NT2/D1 (cell line): ENCODE measurements at regions not wholly inside any gene's neighbourhood (a gene's known extent, or its start where the extent isn't known, plus 50 kb on each side); places are given as distances from the start of the nearest gene placed in this dataset.

ENCODE experiments used
- DNase-seq: peaks from one replicate; pipeline ENCODE4 v3.0.0-alpha.2; 2011; ENCODE audit warnings: low read depth, low spot score
- H3K27me3 ChIP-seq: 2 replicates; pipeline ENCODE4 v1.6.0; 2011; ENCODE audit warnings: mild to moderate bottlenecking; ENCODE audit not compliant: insufficient read length, insufficient read depth
- H3K36me3 ChIP-seq: 2 replicates; pipeline ENCODE4 v1.6.1; 2011; ENCODE audit warnings: mild to moderate bottlenecking, low read length, mixed read lengths; ENCODE audit not compliant: insufficient read depth, insufficient read length
- H3K4me1 ChIP-seq: 2 replicates; pipeline ENCODE4 v1.5.1; 2011; ENCODE audit not compliant: insufficient read depth, insufficient read length
- H3K4me3 ChIP-seq: 2 replicates; pipeline ENCODE4 v1.5.1; 2011; ENCODE audit warnings: low read depth; ENCODE audit not compliant: insufficient read length
- H3K9ac ChIP-seq: 2 replicates; pipeline ENCODE4 v1.6.0; 2011; ENCODE audit warnings: low read depth; ENCODE audit not compliant: insufficient read length
- H3K9me3 ChIP-seq: 2 replicates; pipeline ENCODE4 v1.5.1; 2011; ENCODE audit warnings: mild to moderate bottlenecking, low read length; ENCODE audit not compliant: insufficient read depth
- SUZ12 ChIP-seq: IDR thresholded peaks from 2 replicates; pipeline ENCODE4 v1.6.1; 2011; ENCODE audit not compliant: insufficient read length, insufficient read depth; ENCODE audit errors: extremely low read depth
- YY1 ChIP-seq: IDR thresholded peaks from 2 replicates; pipeline ENCODE4 v1.6.1; 2011; ENCODE audit not compliant: insufficient read length, insufficient read depth
- ZNF274 ChIP-seq: IDR thresholded peaks from 2 replicates; pipeline ENCODE4 v1.6.1; 2011; ENCODE audit warnings: mild to moderate bottlenecking, low read depth, low read length

DNA sequence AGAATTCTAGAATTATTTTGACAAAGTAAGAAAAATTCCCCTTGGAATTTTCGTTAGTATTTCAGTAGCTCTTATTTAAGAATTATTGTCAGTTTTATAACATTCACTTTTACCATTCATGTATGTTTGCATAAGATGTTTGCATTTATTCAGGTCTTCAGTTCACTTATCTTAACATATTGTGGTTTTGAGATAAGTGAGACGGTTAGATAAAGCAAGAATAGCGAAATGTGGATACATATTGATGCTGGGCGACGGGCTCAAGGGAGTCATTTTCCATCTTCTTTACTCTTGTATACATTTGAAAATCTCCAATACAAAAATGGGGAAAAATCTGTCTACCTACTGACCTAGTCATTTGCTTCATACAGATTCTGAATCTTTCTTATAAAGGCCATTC, 156.7 kb upstream of the HDAC4 start:
- H3K4me3 ChIP-seq: no peak overlapping the region
- H3K9ac ChIP-seq: no peak overlapping the region
- DNase-seq: no peak
- no peaks in the 10 kb centered on the region for H3K9me3 ChIP-seq
- H3K27me3 ChIP-seq: peaks cover 3% of the 10 kb centered on the region
- no peak for TF ChIP-seq ZNF274
- no peak for TF ChIP-seq SUZ12
- no peak for TF ChIP-seq YY1
- no peaks in the 10 kb centered on the region for H3K4me1 ChIP-seq
- H3K36me3 ChIP-seq: no peaks in the 10 kb centered on the region

DNA sequence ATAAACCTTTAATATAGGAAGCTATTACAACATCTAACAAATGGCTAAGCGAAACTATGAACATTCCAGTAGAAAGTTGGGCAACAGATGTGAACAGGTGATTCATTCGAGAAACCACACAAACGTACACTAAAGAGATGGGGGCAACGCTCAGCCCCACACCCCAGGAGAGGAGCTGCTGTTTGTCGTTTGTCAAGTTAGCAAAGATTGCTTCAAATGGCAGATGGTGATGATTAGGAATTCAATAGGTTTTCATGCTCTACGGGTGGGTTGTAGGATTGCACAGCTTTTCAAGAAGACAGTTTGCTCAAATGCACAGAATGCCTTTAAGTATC, 154.7 kb upstream of the HDAC4 start:
- H3K9me3 ChIP-seq: no peaks in the 10 kb centered on the region
- no peaks in the 10 kb centered on the region for H3K36me3 ChIP-seq
- no peak overlapping the region for H3K9ac ChIP-seq
- H3K27me3 ChIP-seq: peaks cover 3% of the 10 kb centered on the region
- TF ChIP-seq YY1 (no peak), SUZ12 (no peak), ZNF274 (no peak)
- no peak overlapping the region for H3K4me3 ChIP-seq
- no peaks in the 10 kb centered on the region for H3K4me1 ChIP-seq
- no peak for DNase-seq

DNA sequence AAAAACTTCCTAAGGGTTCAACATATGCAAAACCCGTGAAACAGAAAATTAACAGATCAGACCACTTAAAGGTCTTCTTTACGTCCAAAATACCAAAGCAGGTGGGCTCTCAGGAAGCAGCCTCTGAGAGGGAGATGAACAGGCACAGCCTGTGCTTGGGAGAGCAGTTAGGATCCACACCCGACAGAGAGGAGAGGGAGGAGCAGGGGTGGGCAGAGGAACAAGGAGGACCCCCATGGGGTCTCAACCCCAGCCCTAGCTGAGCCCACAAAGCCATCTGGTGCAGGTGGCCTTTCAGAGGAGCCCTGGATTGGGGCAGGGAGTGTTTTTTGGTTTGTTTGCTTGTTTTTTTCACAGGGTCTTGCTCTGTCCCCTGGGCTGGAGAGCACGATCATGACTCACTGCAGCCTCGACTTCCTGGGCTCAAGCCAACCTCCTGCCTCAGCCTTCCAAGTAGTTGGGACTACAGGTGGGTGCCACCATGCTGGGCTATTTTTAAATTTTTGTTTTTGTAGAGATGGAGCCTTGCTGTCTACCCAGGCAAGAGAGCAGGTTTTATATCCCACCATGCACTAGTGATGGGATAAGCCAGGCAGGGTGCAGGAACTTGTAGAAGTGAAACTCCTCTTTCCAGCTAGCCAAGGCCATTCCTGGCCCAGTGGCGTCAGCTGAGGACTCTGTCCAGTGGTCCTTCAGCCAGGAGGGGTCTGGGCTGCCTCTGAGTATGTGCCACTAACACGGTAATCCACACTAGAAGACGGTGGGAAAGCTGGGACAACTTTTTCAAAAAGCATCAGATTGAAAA, 154.1 kb upstream of the HDAC4 start:
- Histone ChIP-seq H3K27me3 (peaks cover 3% of the 10 kb centered on the region), H3K36me3 (no peaks in the 10 kb centered on the region), H3K4me3 (no peak overlapping the region), H3K9ac (no peak overlapping the region), H3K9me3 (no peaks in the 10 kb centered on the region), H3K4me1 (no peaks in the 10 kb centered on the region)
- no peak for TF ChIP-seq SUZ12
- no peak for DNase-seq

DNA sequence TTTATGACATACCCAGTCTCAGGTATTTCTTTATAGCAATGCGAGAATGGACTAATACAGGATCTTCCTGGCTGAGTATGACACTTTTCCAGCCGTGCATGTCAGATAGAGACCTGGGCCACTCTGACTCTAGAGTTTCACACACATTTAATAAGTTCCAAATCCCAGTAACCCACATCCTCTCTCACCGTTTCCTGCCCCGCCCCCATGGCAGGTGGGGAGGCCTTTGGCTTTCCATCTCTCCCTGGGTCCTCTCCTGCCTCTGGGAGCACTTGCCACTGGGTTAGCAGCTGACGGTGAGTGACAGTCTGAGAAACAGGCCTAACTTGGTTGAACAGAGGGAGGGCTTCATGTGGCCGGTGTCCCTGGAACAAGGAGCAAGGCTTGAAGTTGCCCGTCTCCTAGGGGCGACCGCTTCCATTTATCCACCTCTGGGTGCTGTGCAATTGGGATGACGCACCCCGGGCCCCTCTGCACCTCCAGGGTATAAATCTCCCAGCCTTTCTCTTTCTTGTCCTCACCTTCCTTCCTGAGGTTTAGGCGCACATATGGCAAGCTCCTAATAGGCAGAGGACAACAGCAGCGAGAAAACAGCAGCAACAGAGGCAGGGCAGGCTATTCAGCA, 152.7 kb upstream of the HDAC4 start:
- DNase-seq: no peak
- H3K9ac ChIP-seq: no peak overlapping the region
- H3K9me3 ChIP-seq: no peaks in the 10 kb centered on the region
- no peaks in the 10 kb centered on the region for H3K36me3 ChIP-seq
- TF ChIP-seq SUZ12: no peak
- TF ChIP-seq YY1: no peak
- no peak for TF ChIP-seq ZNF274
- no peak overlapping the region for H3K4me3 ChIP-seq
- peaks cover 5% of the 10 kb centered on the region for H3K27me3 ChIP-seq
- peaks cover 2% of the 10 kb centered on the region for H3K4me1 ChIP-seq

DNA sequence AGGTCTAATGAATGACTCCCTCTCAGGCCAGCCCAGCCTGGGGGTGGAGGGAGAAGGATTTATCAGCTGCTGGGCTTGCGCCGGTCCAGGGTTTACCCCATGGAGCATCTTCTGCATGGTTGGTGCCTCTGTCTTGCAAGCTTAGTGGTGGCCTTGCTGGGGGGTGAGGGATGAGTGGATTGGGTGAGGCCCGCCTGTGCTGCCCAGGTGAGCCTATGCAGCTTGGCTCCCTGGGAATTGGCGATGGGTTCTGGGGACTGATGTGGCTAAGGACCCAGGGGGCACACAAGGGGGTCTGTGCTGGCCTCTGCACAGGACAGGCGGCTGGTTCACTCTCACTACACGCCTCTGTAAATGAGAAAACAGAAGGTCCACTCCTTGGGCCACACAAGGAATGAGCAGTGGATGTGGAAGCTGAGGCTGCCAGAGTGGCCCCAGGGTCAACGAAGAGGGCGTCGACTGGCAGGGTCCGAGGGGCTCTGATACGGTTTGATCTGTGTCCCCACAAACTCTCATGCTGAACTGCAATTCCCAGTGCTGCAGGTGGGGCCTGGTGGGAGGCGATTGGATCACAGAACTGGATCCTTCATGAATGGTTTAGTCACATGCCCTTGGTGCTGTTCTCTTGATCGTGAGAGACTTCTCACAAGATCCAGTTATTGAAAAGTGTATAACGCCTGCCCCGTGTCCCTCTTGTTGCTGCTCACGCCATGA, 151.6 kb upstream of the HDAC4 start:
- Histone ChIP-seq H3K9ac (no peak overlapping the region), H3K4me3 (no peak overlapping the region), H3K4me1 (peaks cover 2% of the 10 kb centered on the region), H3K27me3 (peaks cover 5% of the 10 kb centered on the region), H3K36me3 (no peaks in the 10 kb centered on the region), H3K9me3 (no peaks in the 10 kb centered on the region)
- DNase-seq: no peak
- TF ChIP-seq YY1: no peak
- no peak for TF ChIP-seq ZNF274
- no peak for TF ChIP-seq SUZ12

DNA sequence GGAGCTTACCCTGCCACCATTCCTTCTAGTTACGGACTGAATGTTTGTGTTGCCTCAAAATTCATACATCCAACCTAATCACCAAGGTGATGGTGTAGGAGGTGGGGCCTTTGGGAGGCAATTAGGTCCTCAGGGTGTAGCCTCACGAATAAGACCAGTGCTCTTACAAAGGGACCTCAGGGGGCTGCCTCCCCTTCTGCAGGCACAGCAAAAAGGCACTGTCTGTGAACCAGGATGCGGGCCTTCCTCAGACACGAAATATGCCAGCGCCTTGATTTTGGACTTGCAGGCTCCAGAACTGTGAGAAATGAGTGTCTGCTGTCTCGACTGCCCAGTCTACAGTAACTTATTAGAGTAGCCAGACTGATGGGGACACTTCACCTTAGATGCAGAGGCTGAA, 150.4 kb upstream of the HDAC4 start:
- Histone ChIP-seq H3K4me3 (no peak overlapping the region), H3K4me1 (peaks cover 2% of the 10 kb centered on the region), H3K9me3 (no peaks in the 10 kb centered on the region), H3K27me3 (peaks cover 5% of the 10 kb centered on the region), H3K9ac (no peak overlapping the region), H3K36me3 (no peaks in the 10 kb centered on the region)
- DNase-seq: no peak
- TF ChIP-seq YY1 (no peak), ZNF274 (no peak), SUZ12 (no peak)

DNA sequence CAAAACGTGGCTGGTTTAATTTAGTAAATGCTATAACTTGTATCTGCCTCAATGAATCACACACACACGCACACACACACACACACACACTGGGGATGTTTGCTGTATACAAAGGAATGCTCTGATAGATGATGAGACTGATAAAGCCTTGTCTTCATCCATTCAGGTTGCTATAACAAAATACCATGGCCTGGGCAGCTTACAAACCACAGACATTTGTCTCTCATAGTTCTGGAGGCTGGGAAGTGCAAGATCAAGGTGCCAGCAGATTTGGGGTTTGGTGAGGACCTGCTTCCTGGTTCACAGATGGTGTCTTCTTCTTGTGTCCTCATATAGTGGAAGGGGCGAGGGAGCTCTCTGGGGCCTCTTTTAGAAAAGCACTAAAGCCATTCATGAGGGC, 149.5 kb upstream of the HDAC4 start:
- TF ChIP-seq SUZ12 (no peak), ZNF274 (no peak), YY1 (no peak)
- H3K4me1 ChIP-seq: peaks cover 2% of the 10 kb centered on the region
- H3K36me3 ChIP-seq: no peaks in the 10 kb centered on the region
- H3K9ac ChIP-seq: no peak overlapping the region
- peaks cover 5% of the 10 kb centered on the region for H3K27me3 ChIP-seq
- H3K9me3 ChIP-seq: no peaks in the 10 kb centered on the region
- no peak overlapping the region for H3K4me3 ChIP-seq
- no peak for DNase-seq
